HG03460 (cell line): ENCODE measurements at regions not wholly inside any gene's neighbourhood (a gene's known extent, or its start where the extent isn't known, plus 50 kb on each side); places are given as distances from the start of the nearest gene placed in this dataset.

Source experiments
- ATAC-seq: cut with Tn5 transposase; IDR thresholded peaks from one replicate; pipeline ENCODE4 v1.9.1; 2021; ENCODE audit not compliant: unreplicated experiment

DNA sequence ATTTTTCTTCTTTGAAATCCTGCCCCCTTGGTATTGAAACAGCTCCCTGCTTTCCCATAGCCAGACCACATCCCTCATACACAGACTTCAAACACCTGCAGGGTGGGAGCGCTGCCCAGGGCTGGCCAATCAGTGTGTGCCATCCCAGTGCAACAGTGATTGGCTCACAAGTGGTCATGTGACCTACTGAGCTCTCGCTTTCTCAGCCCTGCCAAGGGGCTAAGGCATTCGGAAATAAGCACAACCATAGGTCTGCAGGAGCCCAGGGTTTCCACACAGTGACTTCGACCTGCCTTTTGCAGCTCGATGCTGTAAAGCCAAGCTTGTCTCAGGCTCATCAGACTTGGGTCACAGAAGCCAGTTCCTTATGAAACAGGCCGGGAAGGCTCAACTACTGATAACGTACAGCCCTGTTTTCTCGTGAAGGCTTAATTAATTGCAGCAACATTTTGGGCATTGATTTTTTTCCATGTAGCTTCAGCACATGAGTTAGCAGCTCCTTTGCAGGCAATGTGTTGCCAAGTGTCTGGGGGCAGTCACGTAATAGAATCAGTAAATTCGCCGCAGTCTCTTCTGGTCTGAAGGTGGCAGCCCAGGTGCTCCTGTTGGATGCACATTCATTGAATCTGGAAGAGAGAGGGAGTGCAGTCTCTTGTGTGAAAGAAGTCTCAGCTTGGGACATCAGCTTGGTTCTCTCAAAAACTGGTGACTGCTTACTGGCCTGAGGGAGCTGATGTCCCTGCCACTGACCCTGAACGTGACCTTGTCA lies 1091.8 kb downstream of the AACS start:
- ATAC-seq, result no peak

DNA sequence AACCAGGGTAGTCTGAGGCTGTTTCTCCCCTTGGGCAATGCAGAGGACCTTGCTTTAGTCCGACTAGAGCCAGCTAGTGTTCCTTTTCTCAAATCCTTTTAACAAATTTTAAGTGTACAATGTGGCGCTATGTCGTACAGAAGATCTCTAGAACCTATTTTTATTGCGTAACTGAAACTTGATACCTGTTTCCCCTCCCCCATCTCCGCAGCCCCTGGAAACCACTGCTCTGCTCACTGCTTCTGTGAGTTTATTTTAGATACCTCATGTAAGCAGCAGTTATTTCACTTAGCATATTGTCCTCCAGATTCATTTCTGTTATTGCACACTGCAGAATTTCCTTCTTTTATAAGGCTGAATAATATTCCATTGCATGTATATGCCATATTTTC lies 1092.3 kb downstream of the AACS start:
- no peak for ATAC-seq

DNA sequence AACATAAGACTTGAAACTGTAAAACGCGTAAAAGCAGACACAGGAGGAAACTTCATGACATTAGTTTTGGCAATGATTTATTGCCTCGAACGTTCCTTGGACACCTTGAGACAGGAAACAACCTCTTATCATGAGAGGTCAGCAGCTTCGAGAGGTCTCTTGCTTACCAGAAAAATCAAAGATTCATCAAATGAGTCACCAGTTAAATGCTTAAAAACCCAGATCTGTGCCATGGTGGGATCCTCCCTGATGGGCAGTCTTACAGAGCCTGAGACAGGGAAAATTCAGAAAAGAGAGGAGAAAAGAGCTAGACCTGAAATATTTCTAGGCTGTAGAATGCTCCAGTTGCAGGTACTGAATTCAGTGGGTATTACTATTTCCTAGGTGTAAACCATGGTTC lies 1093.9 kb downstream of the AACS start:
- ATAC-seq, result no peak

DNA sequence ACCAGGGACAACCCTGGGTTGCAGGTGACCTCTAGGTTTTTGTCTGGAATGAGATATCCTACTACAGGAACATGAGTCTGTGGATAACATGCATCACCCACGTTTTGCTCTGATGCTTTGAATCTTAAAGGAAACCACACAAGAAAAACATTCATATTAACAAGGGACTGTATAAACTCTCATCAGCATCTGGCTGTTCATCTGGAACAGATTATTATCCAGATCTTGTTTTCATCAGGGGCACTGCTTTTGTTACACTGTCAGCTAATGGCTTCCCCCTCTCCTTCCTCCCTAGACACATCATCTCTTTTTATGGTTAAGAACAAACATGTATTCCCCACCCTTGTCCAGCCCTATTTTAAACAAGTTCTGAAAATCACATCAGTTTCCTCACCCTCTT lies 1095.7 kb downstream of the AACS start:
- no peak for ATAC-seq

DNA sequence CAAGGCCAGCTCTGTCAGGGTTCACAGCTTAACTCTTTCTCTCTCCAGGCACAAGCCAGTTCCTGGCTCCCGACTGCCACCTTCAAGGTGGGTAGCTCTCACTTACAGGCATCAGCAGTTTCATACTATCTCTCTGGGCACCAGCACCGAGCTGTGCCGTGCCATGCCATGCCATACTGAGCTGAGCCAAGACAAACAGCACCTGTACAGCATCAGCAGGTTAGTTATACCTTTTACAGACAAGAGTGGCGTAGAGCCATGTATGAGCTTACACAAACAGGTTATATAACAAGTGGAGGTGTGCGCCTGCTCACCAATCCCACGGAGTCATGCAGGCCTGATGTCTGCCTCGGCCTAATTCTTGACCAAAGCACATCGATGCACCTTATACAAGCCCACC lies 1098.7 kb downstream of the AACS start:
- no peak for ATAC-seq

DNA sequence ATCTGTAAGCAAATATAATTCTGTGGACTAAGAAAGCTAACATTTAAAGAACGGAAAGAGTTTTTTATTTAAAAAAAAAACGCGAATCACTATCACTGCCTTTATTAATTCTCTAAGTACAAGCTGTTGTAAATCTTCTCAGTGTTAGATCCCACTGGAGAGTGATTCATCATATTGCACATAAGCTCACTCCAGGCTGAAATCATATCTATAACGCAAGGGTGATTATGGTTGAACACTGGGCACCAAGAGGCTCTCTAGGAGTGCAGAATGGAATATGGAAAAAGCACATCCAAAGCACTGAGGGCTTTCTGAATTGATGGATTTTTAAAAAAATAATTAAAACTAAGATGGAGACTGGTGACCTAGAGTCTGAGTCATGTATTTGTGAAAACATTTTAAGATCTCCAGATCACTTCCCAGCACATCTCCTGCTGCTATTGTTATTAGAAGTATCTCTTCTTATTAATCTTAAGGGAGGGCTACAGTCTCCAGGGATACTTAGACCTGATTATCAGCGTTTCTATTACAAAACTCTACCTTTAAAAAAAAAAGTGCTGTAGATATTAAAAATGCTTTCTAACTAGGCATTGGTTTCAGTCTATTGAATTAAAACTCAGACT lies 1106.8 kb downstream of the AACS start:
- ATAC-seq, result no peak

DNA sequence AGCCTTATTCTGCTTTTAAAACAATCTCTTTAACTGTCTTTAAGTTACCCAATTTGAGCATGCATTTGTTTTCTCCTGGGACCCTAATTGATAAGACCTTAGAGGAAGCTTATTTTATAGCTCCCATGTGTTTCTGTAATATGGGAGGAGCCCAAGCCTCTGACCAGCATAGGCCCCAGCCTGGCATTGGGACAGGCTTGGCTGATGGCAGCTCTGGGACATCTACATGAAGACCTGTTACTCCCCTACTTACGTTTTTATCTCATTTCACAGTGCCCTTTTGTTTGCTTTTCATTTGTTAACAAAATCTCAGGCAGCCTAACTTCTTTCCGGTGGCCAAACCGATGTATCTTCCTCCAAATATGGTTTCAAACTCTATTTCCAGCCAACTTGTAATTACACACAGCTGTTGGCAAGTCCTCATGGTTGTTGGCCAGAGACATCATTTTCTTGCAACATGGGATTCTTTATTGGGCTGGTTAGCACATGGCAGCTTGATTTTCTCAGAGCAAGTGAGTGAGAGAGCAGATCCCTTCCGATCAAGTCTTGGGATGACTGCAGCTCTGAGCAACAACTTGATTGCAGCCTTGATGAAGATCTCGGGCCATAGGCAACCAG lies 1117.5 kb downstream of the AACS start:
- ATAC-seq, result no peak

DNA sequence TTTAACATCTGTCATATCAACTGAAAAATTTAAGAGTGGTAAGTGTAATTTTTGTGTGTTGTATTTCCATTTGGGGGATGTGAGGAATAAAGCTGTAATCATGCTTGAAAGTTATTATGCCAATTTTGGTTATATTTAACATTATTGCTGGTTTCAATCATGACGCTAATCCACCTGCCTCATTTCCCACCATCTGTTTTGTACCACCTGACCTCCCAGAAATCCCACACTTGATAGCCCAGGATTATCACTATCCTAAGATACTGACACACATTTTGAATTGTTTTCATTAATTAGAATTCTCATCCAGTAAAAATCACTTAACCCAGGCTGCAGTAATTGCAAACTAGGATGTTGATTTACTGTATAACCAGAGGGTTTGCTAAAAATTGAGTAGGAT lies 1119.8 kb downstream of the AACS start:
- no peak for ATAC-seq

DNA sequence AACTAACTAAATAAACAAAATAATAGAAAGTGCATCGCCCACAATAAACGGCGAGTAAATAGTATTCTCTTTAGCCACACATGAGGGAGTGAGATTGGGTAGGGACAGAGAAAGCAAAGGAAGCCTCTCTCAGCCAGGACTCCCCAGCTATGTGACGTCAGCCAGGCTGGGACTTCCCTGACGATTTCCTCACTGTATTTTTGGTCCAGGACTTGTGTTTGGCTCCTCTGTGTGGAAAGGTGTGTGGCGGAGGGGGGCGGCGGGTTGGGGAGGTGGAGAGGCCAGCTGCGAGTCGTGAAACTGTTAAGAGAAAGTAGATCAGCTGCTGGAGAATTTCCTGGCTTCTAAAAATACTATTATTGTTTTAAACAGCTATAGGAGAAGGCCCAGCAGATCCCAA lies 1124.6 kb downstream of the AACS start:
- ATAC-seq, result no peak

DNA sequence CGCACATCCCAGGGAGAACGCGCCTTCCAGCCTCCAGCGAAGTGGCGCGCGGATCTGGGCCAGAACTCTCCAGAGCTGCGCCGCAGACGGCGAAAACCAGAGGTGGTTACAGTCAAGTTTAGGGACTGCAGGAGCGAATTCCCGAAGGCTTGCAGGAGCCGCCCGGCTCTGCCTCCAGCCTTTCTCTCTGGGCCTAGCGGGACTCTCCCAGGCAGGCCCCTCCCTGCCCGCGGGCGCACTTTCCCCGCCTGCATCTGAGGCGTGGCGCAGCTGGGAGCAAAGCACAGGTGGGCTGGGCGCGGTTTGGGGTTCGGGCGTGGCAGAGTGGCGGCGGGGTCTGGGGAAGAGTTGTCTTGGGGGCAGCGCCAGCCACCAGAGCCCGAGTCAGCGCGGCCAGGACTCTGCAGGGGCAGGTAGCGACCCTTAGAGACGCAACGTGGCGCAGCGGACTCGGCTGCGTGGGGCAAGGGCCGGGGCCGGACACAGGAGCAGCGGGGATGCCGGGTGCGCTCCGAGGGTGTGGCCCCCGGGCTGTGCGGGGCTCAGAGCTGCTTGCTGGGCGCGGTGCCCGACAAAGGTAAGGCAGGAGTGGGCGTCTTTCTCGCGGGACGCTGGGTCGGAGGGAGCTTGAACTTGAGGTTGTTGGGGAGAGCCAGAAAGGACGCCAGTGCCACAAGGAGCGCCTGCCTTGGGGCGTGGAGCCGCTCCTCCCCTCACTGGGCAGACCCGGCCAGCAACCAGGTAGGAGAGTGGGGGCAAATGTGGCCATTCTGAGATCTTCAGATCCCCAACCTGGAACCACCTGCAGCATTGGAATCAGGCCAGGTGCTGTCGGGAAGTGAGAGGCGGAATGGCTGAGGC lies 1126.0 kb downstream of the AACS start:
- ATAC-seq, result no peak

DNA sequence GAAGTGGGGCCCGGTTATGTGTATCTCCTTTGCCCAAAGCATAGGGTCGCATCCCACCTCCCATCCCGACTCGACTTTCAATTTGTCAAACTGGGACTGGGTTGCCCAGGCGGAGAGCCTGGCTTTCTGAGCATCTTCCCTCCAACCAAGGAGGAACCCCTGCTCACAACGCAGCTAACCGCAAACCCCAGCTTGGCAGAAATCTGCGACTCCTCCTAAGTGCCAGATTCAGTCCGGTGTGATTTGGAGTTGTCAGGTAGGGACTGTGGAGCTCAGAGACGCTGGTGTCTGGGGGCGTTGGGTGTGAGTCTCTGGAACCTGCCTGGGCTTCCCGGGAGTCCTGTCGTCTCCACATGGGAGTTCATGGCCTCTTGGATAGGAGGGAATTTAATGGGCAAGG lies 1126.7 kb downstream of the AACS start:
- ATAC-seq, result no peak

DNA sequence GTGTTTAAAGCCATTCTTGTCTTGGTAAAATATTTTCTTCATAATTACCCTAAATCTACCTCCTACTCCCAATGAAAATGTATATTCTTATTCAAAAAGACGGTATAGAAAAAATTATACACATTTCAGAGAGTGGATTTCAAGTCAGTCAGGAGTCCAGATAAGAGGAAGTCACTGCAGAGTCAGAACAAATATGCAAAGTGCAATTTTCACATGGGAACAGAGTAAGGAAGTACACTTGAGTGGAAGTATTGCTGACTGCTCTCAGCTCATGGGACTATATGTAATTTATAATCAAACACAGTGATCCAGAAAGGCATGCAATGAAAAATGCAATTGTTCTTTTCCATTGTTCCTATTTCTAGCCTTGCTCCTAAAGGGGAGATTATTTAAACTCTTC lies 1128.0 kb downstream of the AACS start:
- ATAC-seq, result no peak

DNA sequence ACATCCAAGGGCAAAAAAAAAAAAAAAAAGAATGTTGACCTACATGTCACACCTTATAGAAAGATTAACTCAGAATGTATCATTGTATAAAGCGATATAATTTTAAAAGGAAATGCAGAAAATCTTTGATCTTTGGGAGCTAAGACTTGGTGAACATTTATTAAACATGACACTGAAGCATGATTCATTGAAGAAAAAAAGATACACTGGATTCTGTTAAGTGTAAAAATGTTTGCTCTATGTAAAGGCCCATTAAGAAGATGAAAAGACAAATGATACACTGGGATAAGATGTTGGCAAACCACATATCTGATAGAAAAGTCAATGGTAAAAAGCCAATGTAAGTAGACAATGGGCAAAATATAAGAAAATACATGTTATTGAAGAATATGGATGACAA lies 1131.0 kb downstream of the AACS start:
- ATAC-seq, result no peak

DNA sequence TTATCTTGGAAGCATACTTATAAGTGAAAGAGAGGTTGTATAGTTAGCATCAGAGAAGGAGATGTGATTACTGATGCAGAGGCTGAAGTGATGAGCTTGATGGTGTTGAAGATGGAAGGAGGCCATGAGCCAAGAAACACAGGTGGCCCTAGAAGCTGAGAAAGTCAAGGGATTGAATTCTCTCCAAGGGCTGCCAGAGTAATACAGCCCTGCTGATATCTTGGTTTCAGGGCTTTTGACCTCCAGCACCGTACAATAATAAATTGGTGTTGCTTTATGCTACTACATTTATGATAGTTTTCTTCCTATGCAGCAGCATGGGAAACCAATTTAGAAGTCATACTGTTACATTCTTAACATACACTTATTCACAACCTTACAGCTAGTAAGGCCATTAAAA lies 1133.3 kb downstream of the AACS start:
- ATAC-seq, result no peak

DNA sequence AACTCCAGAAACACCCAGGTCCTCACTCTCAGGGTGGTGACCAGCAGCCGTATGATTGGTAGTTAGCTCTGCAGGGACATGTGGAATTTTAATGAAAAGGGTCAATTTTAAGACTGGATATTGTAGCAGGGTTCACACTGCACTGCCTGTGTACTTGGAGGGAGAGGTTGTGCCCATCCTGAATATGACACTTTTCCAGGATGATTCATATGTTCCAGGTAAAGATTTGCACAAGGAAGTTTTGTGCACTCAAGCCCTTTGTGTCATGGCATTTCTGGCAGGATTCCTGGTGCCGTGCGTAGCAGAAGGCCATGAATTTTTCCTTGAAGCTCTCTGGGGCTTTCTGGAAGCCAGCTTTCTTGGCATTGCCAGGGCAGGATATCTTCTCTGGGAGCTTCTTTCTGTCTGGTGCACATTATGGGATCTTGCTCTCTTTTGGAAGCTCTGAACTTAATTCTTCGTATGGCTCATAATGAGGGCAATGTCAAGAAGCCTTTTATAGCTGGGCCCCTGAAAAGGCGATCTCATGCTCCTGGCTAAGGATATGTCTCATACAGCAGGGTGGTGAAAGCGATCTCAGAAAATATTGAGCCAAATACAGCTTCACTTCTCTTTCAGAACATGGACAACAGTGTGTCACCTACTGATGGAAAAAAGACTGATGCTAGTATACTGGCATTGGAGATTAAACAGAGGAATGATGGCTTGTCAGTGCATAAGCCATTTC lies 1133.9 kb downstream of the AACS start:
- ATAC-seq, result no peak

DNA sequence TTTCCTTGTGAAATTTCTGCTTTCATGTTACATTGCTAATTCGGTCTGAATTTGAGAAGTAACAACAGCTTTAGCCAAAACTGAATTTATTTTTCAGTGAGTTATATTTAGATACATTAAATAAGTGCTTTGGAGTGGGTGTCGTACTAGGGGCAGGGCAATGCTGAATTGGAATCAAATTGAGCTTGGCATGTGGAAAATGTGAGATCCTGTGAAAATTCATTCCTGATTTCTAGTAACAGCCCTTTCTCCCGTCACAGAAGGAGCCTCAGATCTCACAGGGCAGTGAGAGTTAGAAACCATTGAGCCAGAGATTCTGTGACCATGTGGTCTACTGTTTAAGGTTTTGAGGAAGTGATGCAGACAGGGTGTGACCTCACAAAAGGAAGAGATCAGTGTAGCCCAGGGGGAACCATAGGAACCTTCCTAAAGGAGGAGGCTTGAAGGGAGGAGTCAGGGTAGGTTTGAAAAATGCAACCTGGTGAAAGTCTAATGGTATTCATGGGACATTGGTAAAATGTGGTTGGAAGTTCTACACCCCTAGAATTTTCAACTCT lies 1136.8 kb downstream of the AACS start:
- no peak for ATAC-seq

DNA sequence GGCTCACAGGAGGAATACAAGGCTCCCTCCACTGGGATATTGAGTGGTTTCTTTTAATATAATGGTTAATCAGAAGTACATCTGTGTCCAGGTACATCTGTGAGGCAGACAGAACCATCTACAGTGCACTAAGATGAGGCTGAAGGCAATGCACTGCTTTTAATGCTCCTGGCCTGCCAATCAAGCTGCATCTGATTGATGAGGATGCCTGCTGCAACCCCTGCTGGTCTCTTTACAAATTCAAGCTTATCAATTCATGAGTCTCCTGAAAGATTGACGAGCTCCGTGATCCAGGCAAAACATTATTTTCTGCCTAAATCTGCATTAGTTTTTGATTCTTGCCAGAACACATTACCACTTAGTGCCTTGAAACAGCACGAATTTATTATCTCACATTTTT lies 1139.1 kb downstream of the AACS start:
- ATAC-seq, result no peak

DNA sequence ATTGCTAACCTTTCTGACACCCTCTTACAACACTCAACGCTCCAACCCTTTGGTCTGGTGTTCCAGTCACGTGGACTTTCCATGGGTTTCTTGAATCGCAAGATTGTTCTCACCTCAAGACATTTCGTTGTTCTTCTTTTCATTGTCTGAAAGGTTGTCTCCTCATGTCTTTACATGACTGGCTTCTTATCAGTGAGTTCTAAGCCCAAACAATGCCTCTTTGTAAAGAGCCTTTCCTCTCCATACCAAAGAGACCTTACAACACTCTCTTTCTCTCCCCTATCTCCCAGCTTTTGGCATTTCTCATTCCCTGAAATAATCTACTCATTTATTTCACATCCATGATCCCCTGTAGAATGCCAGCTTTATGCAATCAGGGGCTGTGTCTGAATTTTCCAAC lies 1144.8 kb downstream of the AACS start:
- ATAC-seq, result no peak

DNA sequence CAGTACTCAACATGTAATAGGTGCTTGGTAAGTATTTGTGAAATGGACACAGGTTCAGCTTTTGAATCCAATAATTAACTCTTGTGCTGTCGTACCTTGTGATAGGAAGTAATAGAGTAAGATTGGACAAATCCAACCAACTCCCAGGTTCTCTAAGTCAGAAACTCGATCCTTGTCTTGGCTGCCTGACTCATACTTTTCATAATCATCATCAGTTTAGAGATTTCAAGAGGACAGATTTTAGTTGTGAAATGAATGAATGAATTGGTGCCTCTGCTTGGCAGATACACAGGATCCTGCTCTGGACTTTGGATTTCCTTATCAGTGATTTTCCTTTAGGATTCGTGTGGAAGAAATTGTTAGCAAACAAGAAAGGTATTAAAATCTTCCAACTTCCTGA lies 1145.2 kb downstream of the AACS start:
- no peak for ATAC-seq

DNA sequence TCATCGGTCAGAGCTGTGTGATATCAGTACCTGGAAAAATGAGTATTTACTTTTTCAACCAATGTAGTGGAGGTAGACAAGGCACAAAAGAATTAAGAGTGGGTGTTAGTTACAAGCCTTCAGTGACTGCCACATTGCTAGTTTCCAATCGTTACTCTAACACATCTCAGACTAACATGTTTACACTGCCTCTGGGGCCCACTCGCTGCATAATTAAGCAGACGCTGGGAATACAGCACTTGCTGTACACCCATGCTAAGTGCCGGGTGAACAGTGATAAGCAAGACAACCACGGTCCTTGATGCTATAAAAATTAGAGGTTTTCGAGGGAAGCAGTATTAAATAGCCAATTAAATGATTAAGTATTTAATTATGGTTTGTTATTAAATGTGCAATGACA lies 1147.6 kb downstream of the AACS start:
- no peak for ATAC-seq

DNA sequence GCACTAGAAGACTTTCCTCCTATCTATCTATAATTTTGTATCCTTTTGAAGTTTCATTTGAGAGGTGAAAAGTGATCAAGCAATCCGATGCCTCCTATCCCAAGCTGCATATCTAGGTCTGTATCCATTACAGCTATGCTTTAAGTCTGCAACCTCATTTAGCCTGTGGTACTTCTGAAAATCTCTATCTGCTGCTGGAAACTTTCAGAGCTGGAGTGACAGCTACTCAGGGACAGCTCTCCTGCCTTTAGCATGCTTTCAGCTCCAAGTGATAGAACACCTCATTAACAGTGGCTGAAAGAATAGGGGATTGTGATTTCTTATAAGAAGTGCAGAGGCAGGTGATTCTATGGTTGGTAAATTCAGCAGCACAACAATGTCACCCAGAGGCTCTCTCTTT lies 1153.5 kb downstream of the AACS start:
- no peak for ATAC-seq
